Mucosa of gallbladder (tissue), 1 donor: ENCODE measurements at regions not wholly inside any gene's neighbourhood (a gene's known extent, or its start where the extent isn't known, plus 50 kb on each side); places are given as distances from the start of the nearest gene placed in this dataset.
"Not testable (repeated sequence)": the region's sequence is repeated elsewhere in the genome, so short reads cannot be mapped to it uniquely, and the experiment has no call there.

ENCODE experiments used
- DNase-seq: peaks from one replicate; pipeline ENCODE4 v3.0.0-alpha.2; 2020; ENCODE audit warnings: low spot score
- donor health status: DM: no; HTN: no; CAD: no.

GRCh38 chr2:175872721-175873120 lies 129.3 kb downstream of the LNPK start:
- DNase-seq, result no peak

GRCh38 chr2:175872005-175872348 lies 130.1 kb downstream of the LNPK start:
- DNase-seq, result no peak

GRCh38 chr2:175871331-175872004 lies 130.6 kb downstream of the LNPK start:
- no peak for DNase-seq

GRCh38 chr2:175865716-175866115 lies 136.4 kb downstream of the LNPK start:
- no peak for DNase-seq

- DNase-seq, result no peak
Measured at GRCh38 chr2:175864137-175864850, 137.8 kb downstream of the LNPK start.

- no peak for DNase-seq
Measured at GRCh38 chr2:175861958-175862357, 140.1 kb downstream of the LNPK start.

GRCh38 chr2:175855794-175856453 lies 146.1 kb downstream of the LNPK start:
- peak; percentile 10 for DNase-seq

- no peak for DNase-seq
Measured at GRCh38 chr2:175855236-175855635, 146.8 kb downstream of the LNPK start.

- no peak for DNase-seq
Measured at GRCh38 chr2:175854665-175855064, 147.4 kb downstream of the LNPK start.

- no peak for DNase-seq
Measured at GRCh38 chr2:175854129-175854528, 147.9 kb downstream of the LNPK start.

GRCh38 chr2:175853616-175853890 lies 148.5 kb downstream of the LNPK start:
- no peak for DNase-seq

GRCh38 chr2:175852879-175853615 lies 149.0 kb downstream of the LNPK start:
- no peak for DNase-seq

- DNase-seq, result no peak
Measured at GRCh38 chr2:175847128-175847527, 154.9 kb downstream of the LNPK start.

- DNase-seq, result no peak
Measured at GRCh38 chr2:175844169-175844568, 157.9 kb downstream of the LNPK start.

- no peak for DNase-seq
Measured at GRCh38 chr2:175843625-175844024, 158.4 kb downstream of the LNPK start.

- no peak for DNase-seq
Measured at GRCh38 chr2:175842996-175843395, 159.1 kb downstream of the LNPK start.

- DNase-seq, result not testable (repeated sequence)
Measured at GRCh38 chr2:175840765-175841164, 161.3 kb downstream of the LNPK start.

GRCh38 chr2:175840256-175840655 lies 161.8 kb downstream of the LNPK start:
- no peak for DNase-seq

- no peak for DNase-seq
Measured at GRCh38 chr2:175838979-175839378, 163.1 kb downstream of the LNPK start.

- peak; percentile 40 for DNase-seq
Measured at GRCh38 chr2:175837046-175837445, 165.0 kb downstream of the LNPK start.

- no peak for DNase-seq
Measured at GRCh38 chr2:175836361-175836760, 165.7 kb downstream of the LNPK start.

- DNase-seq, result no peak
Measured at GRCh38 chr2:175834477-175834876, 167.6 kb downstream of the LNPK start.

GRCh38 chr2:175832866-175833265 lies 169.2 kb downstream of the LNPK start:
- no peak for DNase-seq
